GM18867 (cell line): ENCODE measurements at regions not wholly inside any gene's neighbourhood (a gene's known extent, or its start where the extent isn't known, plus 50 kb on each side); places are given as distances from the start of the nearest gene placed in this dataset.
"Not testable (repeated sequence)": the region's sequence is repeated elsewhere in the genome, so short reads cannot be mapped to it uniquely, and the experiment has no call there.

Experiments
- ATAC-seq: cut with Tn5 transposase; IDR thresholded peaks from one replicate; pipeline ENCODE4 v1.9.1; 2021; ENCODE audit warnings: mild to moderate bottlenecking, moderate library complexity; ENCODE audit not compliant: unreplicated experiment

DNA sequence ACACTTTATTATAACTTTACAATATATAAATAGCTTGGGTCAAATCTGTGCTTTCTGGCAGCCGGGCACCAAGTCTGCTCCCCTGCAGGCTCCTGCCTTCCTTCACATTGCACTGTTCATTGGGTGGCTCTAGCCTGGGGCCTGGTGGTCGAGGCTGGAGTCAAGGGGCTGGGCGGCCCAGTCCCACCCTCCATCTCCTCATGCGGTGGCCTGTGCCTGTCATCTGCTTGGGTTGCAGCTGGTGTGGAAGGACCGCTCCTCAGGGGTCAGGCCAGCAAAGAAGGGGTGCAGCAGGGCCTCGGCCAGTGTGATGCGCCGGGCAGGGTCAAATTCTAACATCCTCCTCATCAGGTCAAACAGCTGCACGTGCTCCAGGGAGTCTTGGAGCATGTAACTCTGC, 106.7 kb upstream of the SLC24A2 start:
- not testable (repeated sequence) for ATAC-seq

DNA sequence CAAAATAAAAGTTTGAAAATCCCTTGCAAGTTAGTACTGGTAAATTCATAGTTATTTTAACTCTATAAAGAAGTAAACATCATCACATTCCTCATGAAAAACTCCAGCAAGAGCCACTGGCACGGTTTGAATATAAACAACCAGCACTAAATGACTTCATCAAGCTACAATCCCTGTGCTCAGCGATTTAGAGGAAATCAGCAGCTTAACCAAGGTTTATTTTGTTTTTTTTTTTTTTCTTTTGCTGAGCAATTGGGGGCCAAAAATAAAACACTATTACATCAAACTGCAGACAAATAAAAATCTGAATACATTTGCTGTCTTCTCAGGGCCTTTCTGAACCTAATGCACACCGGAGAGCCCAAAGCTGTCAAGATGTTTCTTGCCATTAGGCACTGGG, 106.2 kb upstream of the SLC24A2 start:
- ATAC-seq = no peak

DNA sequence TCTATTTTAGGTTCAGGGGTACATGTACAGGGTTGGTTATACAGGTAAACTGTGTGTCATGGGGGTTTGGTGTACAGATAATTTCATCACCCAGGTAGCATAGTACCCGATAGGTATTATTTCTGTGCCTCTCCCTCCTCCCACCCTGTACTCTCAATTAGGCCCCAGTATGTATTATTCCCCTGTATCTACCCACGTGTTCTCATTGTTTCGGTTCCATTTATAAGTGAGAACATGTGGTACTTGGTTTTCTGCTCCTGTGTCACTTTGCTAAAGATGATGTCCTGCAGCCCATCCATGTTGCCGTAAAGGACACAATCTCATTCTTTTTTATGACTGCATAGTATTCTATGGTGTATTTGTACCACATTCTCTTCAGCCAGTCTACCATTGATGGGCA, 96.8 kb upstream of the SLC24A2 start:
- ATAC-seq = no peak

DNA sequence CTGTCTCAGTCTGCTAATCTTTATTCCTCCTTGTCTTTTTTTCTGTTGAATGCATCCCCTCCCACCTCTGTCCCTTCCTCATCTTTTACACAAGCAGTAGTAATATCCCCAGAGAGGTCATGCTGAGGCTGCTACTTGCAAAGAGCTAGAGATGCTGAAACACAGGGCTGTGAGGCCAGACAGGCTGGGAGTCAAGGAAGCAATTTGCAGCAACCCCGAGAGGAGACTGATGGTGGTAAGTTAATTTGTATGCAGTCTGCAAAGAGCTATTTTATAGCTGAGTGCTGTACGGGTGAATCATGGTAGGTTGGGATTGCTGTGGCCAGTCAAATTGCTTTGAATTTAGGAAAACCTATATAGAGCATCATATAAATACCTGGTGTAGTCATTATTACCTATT, 90.2 kb upstream of the SLC24A2 start:
- no peak for ATAC-seq

DNA sequence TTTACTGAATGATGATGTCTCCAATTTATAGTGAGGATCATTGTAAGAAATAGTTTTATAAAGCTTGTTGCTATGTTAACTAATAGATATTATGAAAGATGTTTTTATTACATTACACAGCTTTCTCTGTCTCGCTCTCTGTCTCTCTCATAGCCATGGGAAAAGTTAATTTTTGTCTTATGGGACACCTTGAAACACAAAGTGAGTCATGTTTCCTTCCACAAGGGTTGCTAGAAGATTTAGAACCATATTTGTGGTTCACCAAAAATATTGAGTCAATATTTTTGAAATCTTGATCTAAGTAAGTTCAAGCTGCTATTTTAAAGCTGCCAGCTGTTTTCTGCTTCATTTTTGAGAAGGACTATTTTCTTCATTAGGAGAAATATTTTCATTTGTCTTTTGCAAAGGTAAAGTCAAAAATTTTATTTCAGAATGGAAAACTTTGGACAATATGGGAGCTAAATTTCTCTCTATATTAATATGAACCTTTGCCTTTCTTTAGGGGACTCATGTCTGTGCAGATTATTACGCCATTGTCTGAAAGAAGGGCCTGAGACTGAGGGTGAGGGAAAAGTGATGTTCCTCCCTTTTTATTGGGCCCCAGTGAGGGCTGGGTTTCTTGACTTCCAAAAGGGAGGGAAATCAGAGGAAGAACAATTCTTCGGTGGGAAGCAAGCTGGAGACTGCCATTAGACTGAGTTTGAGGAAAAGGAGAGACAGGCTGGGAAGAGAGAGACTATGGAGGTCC, 87.9 kb upstream of the SLC24A2 start:
- ATAC-seq = no peak

- ATAC-seq = no peak
Observed at GRCh38 chr9:19875291-19875920, 86.6 kb upstream of the SLC24A2 start.

DNA sequence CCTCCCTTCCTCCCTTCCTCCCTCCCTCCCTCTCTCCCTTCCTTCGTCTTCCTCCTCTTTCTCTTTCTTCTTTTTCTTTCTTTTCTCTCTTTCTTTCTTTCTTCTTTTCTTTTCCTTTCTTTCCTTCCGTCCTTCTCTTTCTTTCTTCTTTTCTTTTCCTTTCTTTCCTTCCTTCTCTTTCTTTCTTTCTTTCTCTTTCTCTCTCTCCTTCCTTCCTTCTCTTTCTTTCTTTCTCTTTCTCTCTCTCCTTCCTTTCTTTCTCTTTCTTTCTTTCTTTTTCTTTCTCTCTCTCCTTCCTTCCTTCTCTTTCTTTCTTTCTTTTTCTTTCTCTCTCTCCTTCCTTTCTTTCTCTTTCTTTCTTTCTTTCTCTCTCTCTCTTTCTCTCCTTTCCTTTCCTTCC, 84.4 kb upstream of the SLC24A2 start:
- not testable (repeated sequence) for ATAC-seq

DNA sequence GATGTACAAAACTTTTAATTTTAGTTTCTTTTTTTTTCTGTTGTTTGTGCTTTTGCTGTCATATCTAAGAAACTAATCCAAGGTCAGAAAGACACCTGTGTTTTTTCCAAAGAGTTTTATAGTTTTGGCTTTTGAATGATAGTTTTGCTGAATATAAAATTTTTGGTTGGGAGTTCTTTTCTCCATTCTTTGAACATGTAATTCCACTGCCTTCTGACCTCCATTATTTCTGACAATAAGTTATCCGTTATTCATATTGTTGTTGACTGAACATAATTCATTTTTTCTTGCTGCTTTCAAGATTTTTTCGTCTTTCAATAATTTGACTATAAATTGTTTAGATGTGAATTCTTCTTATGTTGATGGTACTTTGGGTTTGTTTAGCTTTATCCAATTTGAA, 82.2 kb upstream of the SLC24A2 start:
- ATAC-seq = no peak

GRCh38 chr9:19840953-19841352, 52.1 kb upstream of the SLC24A2 start:
- ATAC-seq = no peak
